Activated T-helper 2 cell treated with anti-CD3 and anti-CD28 coated beads, Interferon-gamma antibody, Interleukin-2, Interleukin-4, amounts not matched to agents 10 μg/mL and 5 μg/mL and 100 μg/mL, durations not matched to agents 14 hours and 24 hours and 36 hours (primary cell): ENCODE measurements at regions not wholly inside any gene's neighbourhood (a gene's known extent, or its start where the extent isn't known, plus 50 kb on each side); places are given as distances from the start of the nearest gene placed in this dataset.

ENCODE experiments used
- DNase-seq: peaks from one replicate; pipeline ENCODE4 v3.0.0; 2021; ENCODE audit warnings: low spot score
- H3K27ac Mint-ChIP-seq: one replicate; pipeline ENCODE4 v1.8.0; 2021; ENCODE audit warnings: mixed read lengths
- H3K27me3 Mint-ChIP-seq: one replicate; pipeline ENCODE4 v1.8.0; 2021; ENCODE audit warnings: low read depth, mixed read lengths
- H3K36me3 Mint-ChIP-seq: one replicate; pipeline ENCODE4 v1.8.0; 2021; ENCODE audit warnings: low read depth, mixed read lengths
- H3K4me1 Mint-ChIP-seq: one replicate; pipeline ENCODE4 v1.8.0; 2021; ENCODE audit warnings: low read depth, mixed read lengths
- H3K4me3 Mint-ChIP-seq: one replicate; pipeline ENCODE4 v1.8.0; 2021; ENCODE audit warnings: low read depth, mild to moderate bottlenecking, moderate library complexity, mixed read lengths
- H3K9me3 Mint-ChIP-seq: one replicate; pipeline ENCODE4 v1.8.0; 2021; ENCODE audit warnings: mixed read lengths
- intact Hi-C: fragments of 100-400 bp; cut with micrococcal nuclease; formaldehyde crosslinking; loops from one replicate; pipeline ENCODE4 v1.15.1; 2023

GRCh38 chr18:73932976-73933375, 214.7 kb downstream of the FBXO15 start:
- no peaks in the 10 kb centered on the region for H3K27me3 Mint-ChIP-seq
- no peak overlapping the region for H3K27ac Mint-ChIP-seq
- H3K4me3 Mint-ChIP-seq, result no peak overlapping the region
- H3K9me3 Mint-ChIP-seq, result no peaks in the 10 kb centered on the region
- DNase-seq, result no peak
- intact Hi-C loops, result no loop called here
- no peaks in the 10 kb centered on the region for H3K36me3 Mint-ChIP-seq
- H3K4me1 Mint-ChIP-seq, result no peaks in the 10 kb centered on the region

DNA sequence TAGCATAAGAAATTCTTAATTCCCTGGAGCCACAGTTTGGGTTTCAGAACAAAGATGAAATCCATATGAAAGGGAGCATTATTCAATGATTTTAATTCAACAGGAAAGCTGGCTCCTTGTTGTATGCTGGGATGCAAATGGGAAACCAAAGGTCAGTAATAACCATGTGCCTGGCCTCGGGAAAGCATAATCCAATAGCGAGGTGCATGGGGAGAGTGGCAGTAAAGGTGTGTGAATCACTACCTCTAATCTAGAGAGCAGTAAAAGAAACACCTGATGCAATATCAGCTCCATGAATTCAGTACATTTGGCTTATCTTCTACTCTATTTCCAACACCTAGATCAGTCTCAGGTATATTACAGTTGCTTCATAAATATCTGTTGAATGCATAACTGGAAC, 220.1 kb downstream of the FBXO15 start:
- no peak for DNase-seq
- intact Hi-C loops, result no loop called here
- H3K9me3 Mint-ChIP-seq, result no peaks in the 10 kb centered on the region
- no peaks in the 10 kb centered on the region for H3K4me1 Mint-ChIP-seq
- no peaks in the 10 kb centered on the region for H3K27me3 Mint-ChIP-seq
- H3K4me3 Mint-ChIP-seq, result no peak overlapping the region
- no peaks in the 10 kb centered on the region for H3K36me3 Mint-ChIP-seq
- H3K27ac Mint-ChIP-seq, result no peak overlapping the region

DNA sequence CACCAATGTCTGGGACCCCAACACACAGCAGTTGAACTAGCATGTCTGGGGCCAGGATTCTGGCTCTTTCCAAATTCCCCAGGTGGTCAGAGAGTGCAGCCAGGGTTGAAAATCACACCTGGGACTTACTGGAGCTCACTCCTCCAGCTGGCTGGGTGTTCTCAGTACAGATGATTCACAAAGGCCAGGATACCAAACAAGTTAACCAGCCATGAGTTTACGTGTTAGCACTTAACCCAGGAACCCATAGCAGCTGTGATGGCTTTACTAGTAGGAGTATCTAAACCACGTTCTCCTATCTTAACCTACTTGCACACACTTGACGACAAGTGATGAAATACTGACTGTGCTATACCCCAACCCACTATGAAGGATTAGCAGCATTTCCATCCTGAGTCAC, 222.8 kb downstream of the FBXO15 start:
- H3K27ac Mint-ChIP-seq, result no peak overlapping the region
- no peaks in the 10 kb centered on the region for H3K27me3 Mint-ChIP-seq

DNA sequence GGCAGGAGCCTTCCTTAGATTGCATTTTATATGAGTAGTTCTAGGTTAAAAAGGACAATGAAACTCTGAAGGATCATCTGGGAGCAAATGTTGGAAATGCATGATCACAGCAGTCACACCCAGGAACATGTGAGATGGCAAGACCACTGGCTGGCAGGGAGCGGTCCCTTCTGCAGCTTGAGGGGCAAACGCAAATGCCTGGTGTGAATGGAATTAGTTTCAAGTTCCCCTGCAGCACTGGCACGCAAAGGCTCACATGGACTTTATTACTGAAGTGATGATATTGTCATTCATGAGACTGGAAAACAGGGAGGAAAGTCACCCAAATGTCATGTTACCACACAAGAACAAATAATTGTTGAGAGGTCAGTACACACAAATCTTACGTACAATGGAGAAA, 223.3 kb downstream of the FBXO15 start:
- Mint-ChIP-seq H3K9me3 (no peaks in the 10 kb centered on the region), H3K27me3 (no peaks in the 10 kb centered on the region), H3K4me3 (no peak overlapping the region), H3K36me3 (no peaks in the 10 kb centered on the region), H3K27ac (no peak overlapping the region), H3K4me1 (no peaks in the 10 kb centered on the region)
- no peak for DNase-seq
- intact Hi-C loops, result no loop called here

More for the DNA sequence above, 222.8 kb downstream of the FBXO15 start:
- DNase-seq, result no peak
- Mint-ChIP-seq H3K36me3 (no peaks in the 10 kb centered on the region), H3K4me1 (no peaks in the 10 kb centered on the region), H3K9me3 (no peaks in the 10 kb centered on the region), H3K4me3 (no peak overlapping the region)
- intact Hi-C loops, result no loop called here

GRCh38 chr18:73923866-73924265, 223.8 kb downstream of the FBXO15 start:
- no peak overlapping the region for H3K4me3 Mint-ChIP-seq
- H3K4me1 Mint-ChIP-seq, result no peaks in the 10 kb centered on the region
- H3K27ac Mint-ChIP-seq, result no peak overlapping the region
- no peak for DNase-seq
- no peaks in the 10 kb centered on the region for H3K36me3 Mint-ChIP-seq
- H3K27me3 Mint-ChIP-seq, result no peaks in the 10 kb centered on the region
- H3K9me3 Mint-ChIP-seq, result no peaks in the 10 kb centered on the region
- intact Hi-C loops, result no loop called here

DNA sequence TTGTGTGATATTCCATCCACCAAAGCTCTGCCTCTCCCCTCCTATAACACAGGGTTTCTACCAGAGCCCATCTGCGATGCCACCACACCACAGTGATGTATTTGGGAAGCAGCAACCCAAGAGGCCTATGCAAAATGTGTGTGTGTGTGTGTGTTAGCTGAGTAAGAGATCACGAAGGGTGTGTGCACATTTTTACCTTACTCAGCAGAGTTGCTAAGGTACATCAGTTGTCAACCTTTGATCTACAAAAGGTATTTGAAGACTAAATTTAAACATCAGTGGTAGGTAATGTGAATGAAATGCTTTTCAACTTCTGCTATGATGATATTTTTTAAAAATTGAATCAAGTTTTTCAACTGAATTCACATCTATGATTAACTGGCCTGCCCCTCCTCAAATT, 227.6 kb downstream of the FBXO15 start:
- DNase-seq, result no peak
- H3K27me3 Mint-ChIP-seq, result no peaks in the 10 kb centered on the region
- H3K9me3 Mint-ChIP-seq, result no peaks in the 10 kb centered on the region
- no peaks in the 10 kb centered on the region for H3K4me1 Mint-ChIP-seq
- no peaks in the 10 kb centered on the region for H3K36me3 Mint-ChIP-seq
- intact Hi-C loops, result no loop called here
- H3K4me3 Mint-ChIP-seq, result no peak overlapping the region
- H3K27ac Mint-ChIP-seq, result no peak overlapping the region

DNA sequence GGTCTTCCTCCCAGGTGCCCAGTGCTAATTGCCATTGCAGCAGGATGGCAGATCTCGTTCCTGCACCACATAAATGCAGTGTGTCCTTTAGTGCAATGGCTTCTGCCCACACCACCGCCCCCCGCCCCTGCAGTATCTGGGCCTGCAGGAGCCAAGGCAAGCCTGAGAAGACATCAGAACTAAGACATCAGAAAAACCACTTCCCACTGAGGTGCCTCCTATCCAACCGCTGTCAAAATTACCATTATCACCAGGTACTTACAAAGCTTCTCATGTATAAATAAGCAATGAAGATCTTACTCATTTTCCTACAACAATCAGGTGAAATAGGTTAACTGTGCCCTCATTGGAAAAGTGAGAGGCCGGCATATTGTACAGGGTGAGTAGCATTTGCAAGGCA, 228.8 kb downstream of the FBXO15 start:
- H3K4me3 Mint-ChIP-seq, result no peak overlapping the region
- intact Hi-C loops, result no loop called here
- no peaks in the 10 kb centered on the region for H3K27me3 Mint-ChIP-seq
- H3K36me3 Mint-ChIP-seq, result no peaks in the 10 kb centered on the region
- no peaks in the 10 kb centered on the region for H3K9me3 Mint-ChIP-seq
- DNase-seq, result no peak
- no peak overlapping the region for H3K27ac Mint-ChIP-seq
- H3K4me1 Mint-ChIP-seq, result no peaks in the 10 kb centered on the region

GRCh38 chr18:73917046-73917445, 230.6 kb downstream of the FBXO15 start:
- Mint-ChIP-seq H3K4me1 (no peaks in the 10 kb centered on the region), H3K27ac (no peak overlapping the region), H3K9me3 (no peaks in the 10 kb centered on the region), H3K36me3 (no peaks in the 10 kb centered on the region), H3K27me3 (no peaks in the 10 kb centered on the region), H3K4me3 (no peak overlapping the region)
- no peak for DNase-seq
- intact Hi-C loops, result no loop called here

DNA sequence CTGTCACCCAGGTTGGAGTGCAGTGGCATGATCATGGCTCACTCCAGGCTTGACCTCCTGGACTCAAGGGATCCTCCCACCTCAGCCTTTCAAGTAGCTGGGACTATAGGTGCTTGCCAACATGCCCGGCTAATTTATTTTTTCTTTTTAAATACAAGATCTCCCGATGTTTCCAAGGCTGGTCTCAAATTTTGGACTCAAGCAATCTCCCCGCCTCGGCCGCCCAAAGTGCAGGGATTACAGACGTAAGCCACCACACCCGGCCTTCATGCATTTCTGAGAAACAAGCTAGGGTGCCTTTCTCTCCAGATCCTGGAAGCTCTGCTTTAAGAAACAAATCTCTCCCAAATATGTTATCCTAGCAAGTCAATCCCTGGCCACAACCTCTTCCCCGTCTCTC, 234.1 kb downstream of the FBXO15 start:
- Mint-ChIP-seq H3K9me3 (no peaks in the 10 kb centered on the region), H3K4me3 (no peak overlapping the region), H3K4me1 (no peaks in the 10 kb centered on the region), H3K36me3 (no peaks in the 10 kb centered on the region), H3K27me3 (no peaks in the 10 kb centered on the region), H3K27ac (no peak overlapping the region)
- no peak for DNase-seq
- intact Hi-C loops, result no loop called here

DNA sequence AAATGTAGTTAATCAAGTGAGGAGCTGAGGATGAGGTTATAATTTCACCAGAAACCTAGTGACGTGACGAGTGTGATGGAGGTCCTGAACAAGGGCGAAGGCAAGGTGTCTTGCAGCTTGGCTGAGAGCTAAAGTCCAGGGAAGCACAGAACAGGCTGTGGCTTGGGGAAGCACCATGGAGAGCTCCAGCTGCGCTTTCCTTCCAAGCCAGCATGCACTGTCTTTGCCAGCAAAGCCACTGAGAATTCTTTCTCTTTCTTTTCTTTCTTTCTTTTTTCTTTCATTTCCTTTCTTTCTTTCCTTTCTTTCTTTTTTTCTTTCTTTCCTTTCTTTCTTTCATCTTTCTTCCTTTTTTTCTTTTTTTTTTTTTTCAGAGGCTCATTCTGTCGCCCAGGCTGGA, 239.3 kb downstream of the FBXO15 start:
- no peak overlapping the region for H3K27ac Mint-ChIP-seq
- no peak for DNase-seq
- H3K9me3 Mint-ChIP-seq, result no peaks in the 10 kb centered on the region
- H3K27me3 Mint-ChIP-seq, result no peaks in the 10 kb centered on the region
- no peak overlapping the region for H3K4me3 Mint-ChIP-seq
- no peaks in the 10 kb centered on the region for H3K36me3 Mint-ChIP-seq
- intact Hi-C loops, result no loop called here
- H3K4me1 Mint-ChIP-seq, result no peaks in the 10 kb centered on the region

DNA sequence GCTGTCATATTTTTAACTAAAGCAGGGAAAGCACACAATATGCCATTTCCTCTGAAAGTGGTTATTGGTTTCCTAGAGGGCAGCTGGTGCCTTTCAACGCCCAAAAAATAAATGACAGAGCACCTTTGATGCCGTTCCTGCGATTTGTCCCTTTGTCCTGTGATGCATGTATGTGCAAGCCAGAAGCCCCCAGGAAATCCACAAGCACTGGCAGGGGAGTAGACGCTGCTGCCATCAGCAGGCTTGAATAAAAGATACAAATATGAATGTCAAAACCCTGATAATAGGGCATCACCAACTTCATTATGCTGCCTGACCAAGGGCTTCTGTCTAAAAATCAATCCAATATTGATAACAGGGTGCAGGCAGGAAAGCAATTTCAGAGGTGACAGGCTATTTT, 246.1 kb downstream of the FBXO15 start:
- Mint-ChIP-seq H3K4me1 (no peaks in the 10 kb centered on the region), H3K9me3 (no peaks in the 10 kb centered on the region), H3K36me3 (no peaks in the 10 kb centered on the region), H3K4me3 (no peak overlapping the region), H3K27me3 (no peaks in the 10 kb centered on the region), H3K27ac (no peak overlapping the region)
- no peak for DNase-seq
- intact Hi-C loops, result no loop called here

- Mint-ChIP-seq H3K27me3 (no peaks in the 10 kb centered on the region), H3K9me3 (no peaks in the 10 kb centered on the region), H3K36me3 (no peaks in the 10 kb centered on the region), H3K4me1 (no peaks in the 10 kb centered on the region), H3K4me3 (no peak overlapping the region), H3K27ac (no peak overlapping the region)
- no peak for DNase-seq
- intact Hi-C loops, result no loop called here
Observed at GRCh38 chr18:73901151-73901550, 246.5 kb downstream of the FBXO15 start.

DNA sequence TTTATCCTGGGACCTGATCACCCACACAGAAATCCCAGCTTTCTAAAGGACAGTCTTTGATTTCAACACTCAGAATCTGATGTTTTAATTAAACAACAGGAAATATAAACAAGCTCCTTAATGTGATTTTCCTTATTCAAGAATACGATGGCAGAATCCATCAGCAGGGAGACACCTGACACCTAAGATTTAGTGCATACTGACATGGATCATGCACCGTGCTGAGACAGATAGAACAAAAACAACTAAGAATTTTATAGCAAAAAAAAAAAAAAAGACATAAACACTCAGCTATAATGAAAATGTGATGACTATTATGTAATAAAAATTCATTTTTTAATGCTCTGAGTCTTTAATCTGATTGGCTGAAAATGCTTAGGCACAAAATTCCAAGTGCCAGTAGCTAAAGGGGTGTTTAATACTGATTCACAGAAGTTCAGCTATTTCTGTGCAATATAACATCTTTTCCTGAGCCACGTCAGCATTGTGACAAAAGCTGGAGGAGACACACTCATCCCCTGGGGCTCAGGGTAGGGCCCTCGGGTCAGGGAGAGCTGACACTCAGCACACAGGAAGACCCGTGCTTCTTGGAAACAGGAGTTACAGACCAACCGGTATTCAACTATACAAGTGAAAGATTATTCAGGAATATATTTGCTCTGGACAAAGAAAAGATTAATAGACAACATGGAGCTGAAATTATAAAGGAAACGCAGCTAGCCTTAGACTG, 247.4 kb downstream of the FBXO15 start:
- DNase-seq, result no peak
- intact Hi-C loops, result no loop called here
- no peak overlapping the region for H3K4me3 Mint-ChIP-seq
- no peaks in the 10 kb centered on the region for H3K4me1 Mint-ChIP-seq
- H3K36me3 Mint-ChIP-seq, result no peaks in the 10 kb centered on the region
- no peaks in the 10 kb centered on the region for H3K9me3 Mint-ChIP-seq
- no peaks in the 10 kb centered on the region for H3K27me3 Mint-ChIP-seq
- no peak overlapping the region for H3K27ac Mint-ChIP-seq

DNA sequence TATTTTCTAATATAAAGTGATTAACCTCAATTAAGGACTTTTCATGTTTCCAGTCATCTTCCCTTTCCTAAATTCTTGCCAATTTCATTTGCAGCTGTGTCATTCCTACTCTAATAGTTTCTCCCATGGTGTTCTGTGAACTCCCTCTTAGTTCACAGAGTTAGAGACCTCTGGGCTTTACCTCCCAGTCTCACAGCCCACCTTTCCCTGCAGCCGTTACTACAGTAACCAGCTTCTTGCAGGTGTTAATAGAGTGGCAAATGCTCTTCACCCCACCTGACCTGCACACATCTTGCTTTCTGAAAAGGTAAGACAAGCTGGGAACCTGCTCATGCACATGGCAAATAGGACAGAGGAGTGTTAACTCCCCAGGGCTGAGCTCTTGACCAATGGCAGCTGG, 250.1 kb downstream of the FBXO15 start:
- intact Hi-C loops, result no loop called here
- Mint-ChIP-seq H3K27ac (no peak overlapping the region), H3K36me3 (no peaks in the 10 kb centered on the region), H3K4me1 (no peaks in the 10 kb centered on the region), H3K9me3 (no peaks in the 10 kb centered on the region), H3K27me3 (no peaks in the 10 kb centered on the region), H3K4me3 (no peak overlapping the region)
- DNase-seq, result no peak
